Effector memory CD4-positive, alpha-beta T cell (primary cell): ENCODE measurements at regions not wholly inside any gene's neighbourhood (a gene's known extent, or its start where the extent isn't known, plus 50 kb on each side); places are given as distances from the start of the nearest gene placed in this dataset.
A peak's percentile ranks its signal among the peaks of the same experiment; 100 is the strongest.
"Not testable (repeated sequence)": the region's sequence is repeated elsewhere in the genome, so short reads cannot be mapped to it uniquely, and the experiment has no call there.

Experiments
- DNase-seq, 3 donors: peaks; one replicate each; pipeline ENCODE4 v3.0.0-alpha.2; 2020
- H3K27ac ChIP-seq: 2 replicates; pipeline ENCODE4 v1.7.0; 2013; ENCODE audit warnings: mild to moderate bottlenecking, low read length, moderate library complexity; ENCODE audit not compliant: insufficient read depth, poor library complexity, severe bottlenecking
- H3K27me3 ChIP-seq: replicated peaks from 2 replicates; pipeline ENCODE4 v1.7.0; 2013; ENCODE audit warnings: mild to moderate bottlenecking, low read length; ENCODE audit not compliant: insufficient read depth, control insufficient read depth, poor library complexity, severe bottlenecking
- H3K36me3 ChIP-seq: 2 replicates; pipeline ENCODE4 v1.7.0; 2013; ENCODE audit warnings: mild to moderate bottlenecking, low read length, moderate library complexity; ENCODE audit not compliant: control insufficient read depth, insufficient read depth
- H3K4me1 ChIP-seq: 2 replicates; pipeline ENCODE4 v1.7.0; 2013; ENCODE audit warnings: low read length, mild to moderate bottlenecking; ENCODE audit not compliant: control insufficient read depth, insufficient read depth, poor library complexity, severe bottlenecking
- H3K4me3 ChIP-seq: 2 replicates; pipeline ENCODE4 v1.7.0; 2013; ENCODE audit warnings: low read length, low read depth, mild to moderate bottlenecking; ENCODE audit not compliant: insufficient read depth, poor library complexity, severe bottlenecking
- H3K9me3 ChIP-seq: 2 replicates; pipeline ENCODE4 v1.7.0; 2013; ENCODE audit warnings: mild to moderate bottlenecking, low read length, moderate library complexity; ENCODE audit not compliant: control insufficient read depth

DNA sequence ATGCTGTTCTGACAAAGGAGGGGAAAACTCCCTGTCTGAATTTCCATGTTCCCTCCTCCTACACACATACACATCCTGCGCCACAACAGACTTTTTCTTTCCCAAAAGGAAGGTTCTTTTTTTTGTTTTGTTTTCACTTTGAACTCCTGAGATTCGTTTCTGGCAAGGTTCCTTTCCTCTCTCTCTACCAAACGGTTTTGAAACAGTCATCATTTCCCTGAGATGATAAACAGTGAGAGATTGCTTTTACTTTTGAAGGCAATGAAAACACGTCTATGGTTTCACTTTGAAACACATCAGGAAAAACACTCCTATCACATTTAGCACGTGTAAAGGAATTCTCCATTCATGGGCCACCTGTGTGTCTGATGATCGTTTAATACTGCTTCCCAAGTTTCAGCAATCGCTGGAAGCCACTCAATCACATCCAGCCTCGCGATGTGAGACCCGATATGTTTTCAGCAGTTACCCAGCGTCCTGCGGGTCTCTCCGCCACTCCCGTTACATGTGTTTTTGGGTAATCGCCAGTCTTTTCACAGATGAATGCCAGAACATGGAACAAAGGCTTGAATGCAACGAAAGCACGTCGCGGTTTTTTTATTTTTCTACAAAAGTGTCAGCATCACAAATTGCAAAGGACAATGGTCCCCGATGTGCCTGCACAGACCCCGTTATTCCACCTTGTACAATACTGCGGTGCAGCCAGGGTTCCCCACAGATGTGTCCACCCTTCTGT, 62.8 kb upstream of the CUX1 start:
- Histone ChIP-seq H3K27ac (no peak overlapping the region), H3K4me3 (peak overlapping the region; percentile 37), H3K36me3 (no peaks in the 10 kb centered on the region), H3K4me1 (no peaks in the 10 kb centered on the region), H3K27me3 (no peaks in the 10 kb centered on the region), H3K9me3 (no peaks in the 10 kb centered on the region)
- no peak for DNase-seq

DNA sequence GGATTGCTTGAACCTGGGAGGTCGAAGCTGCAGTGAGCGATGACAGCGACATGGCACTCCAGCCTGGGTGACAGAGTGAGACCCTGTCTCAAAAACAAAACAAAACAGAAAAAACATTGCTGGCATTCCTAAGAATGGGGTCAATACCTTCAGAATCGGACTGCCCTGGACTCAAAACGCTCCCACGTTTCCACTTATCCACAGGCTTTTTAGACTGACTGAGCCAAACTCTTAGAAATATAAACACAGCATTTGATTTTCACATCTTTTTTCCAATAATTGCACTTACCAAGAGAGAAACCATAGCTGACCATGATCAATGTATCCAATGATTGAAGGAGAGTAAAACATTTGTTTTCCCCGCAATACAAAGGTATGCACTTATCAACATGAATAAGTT, 59.5 kb upstream of the CUX1 start:
- Histone ChIP-seq H3K27ac (no peak overlapping the region), H3K36me3 (no peaks in the 10 kb centered on the region), H3K4me1 (no peaks in the 10 kb centered on the region), H3K9me3 (no peaks in the 10 kb centered on the region), H3K4me3 (no peak overlapping the region), H3K27me3 (no peaks in the 10 kb centered on the region)
- DNase-seq, result no peak

DNA sequence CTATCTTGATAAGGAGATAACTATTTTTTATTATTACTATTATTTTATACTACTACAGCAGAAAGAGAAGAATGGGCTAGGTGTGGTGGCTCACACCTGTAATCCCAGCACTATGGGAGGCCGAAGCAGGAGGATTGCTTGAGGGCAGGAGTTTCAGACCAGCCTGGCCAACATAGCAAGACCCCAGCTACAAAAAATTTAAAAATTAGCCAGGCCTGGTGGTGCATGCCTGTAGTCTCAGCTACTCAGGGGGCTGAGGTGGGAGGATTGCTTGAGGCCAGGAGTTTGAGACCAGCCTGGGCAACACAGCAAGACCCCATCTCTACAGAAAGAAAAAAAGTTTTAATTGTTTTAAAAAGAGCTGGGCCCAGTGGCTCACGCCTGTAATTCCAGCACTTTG, 58.9 kb upstream of the CUX1 start:
- not testable (repeated sequence) for H3K4me1 ChIP-seq, H3K4me3 ChIP-seq, H3K36me3 ChIP-seq, DNase-seq, H3K27ac ChIP-seq, H3K9me3 ChIP-seq, H3K27me3 ChIP-seq

DNA sequence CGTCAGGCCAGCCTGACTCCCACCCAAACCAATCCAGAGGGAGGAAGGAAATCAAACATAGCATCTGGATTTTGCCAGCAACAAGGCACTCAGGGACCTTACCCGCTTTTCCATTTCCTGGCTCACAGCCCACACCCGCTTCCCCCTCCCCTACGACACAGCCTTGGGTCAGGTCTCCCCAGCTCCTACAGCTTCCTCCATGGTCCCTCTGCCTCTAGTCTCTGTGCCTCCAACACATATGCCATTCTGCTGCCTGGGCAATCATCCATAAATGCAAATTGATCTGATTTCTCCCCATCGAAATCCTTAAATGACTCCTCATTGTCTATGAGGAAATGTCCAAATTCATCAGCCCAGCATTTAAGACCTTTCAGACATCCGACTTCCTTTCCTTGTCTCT, 53.2 kb upstream of the CUX1 start:
- Histone ChIP-seq H3K36me3 (no peaks in the 10 kb centered on the region), H3K27ac (no peak overlapping the region), H3K4me3 (no peak overlapping the region), H3K4me1 (no peaks in the 10 kb centered on the region), H3K27me3 (no peaks in the 10 kb centered on the region), H3K9me3 (no peaks in the 10 kb centered on the region)
- DNase-seq, result no peak

DNA sequence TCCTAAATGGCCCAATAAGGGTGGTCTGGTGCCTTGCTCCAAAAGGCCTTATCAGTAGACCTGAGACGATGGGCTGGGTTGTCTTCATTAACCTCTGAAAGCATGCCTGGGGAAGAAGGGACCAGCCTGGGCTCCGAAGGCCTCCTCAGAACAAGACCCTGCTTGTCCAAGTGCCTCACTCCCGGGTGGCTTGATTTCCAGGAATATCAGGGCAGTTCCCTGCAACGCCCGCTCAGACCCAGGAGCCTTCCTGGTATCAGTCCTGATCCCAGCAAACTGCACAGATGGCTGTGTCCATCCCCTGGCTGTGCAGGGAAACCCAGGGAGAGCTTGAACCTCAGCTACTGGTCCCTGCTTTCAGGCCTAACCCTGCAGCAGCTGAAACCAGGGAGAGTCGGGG, 49.9 kb upstream of the CUX1 start:
- no peaks in the 10 kb centered on the region for H3K27me3 ChIP-seq
- H3K36me3 ChIP-seq, result no peaks in the 10 kb centered on the region
- H3K27ac ChIP-seq, result no peak overlapping the region
- H3K4me3 ChIP-seq, result no peak overlapping the region
- H3K9me3 ChIP-seq, result no peaks in the 10 kb centered on the region
- no peaks in the 10 kb centered on the region for H3K4me1 ChIP-seq
- DNase-seq, result no peak
